H1 (cell line): ENCODE measurements at regions not wholly inside any gene's neighbourhood (a gene's known extent, or its start where the extent isn't known, plus 50 kb on each side); places are given as distances from the start of the nearest gene placed in this dataset.

Experiments
- CTCF ChIA-PET: fragments of 300-600 bp; sonication (Branson Sonifier 250); formaldehyde crosslinking; loops from one replicate; lab custom pipeline; 2021; ENCODE audit not compliant: partially characterized antibody; lab: Charles Lee
- POLR2A ChIA-PET: fragments of 300-600 bp; sonication (Branson Sonifier 250); formaldehyde crosslinking; loops from one replicate; lab custom pipeline; 2021; ENCODE audit warnings: inconsistent platforms; ENCODE audit not compliant: partially characterized antibody; lab: Charles Lee
- DNase-seq, 2 experiments: peaks; one replicate each; pipeline versions ENCODE4 v3.0.0 to v3.0.0-alpha.2; 2010 to 2022; ENCODE audit warnings: low spot score in 2 of 2, low read depth in 1 of 2, mixed read lengths in 1 of 2
- FAIRE-seq: peaks from 2 replicates; lab custom pipeline; 2011; peaks lifted over from hg19 to GRCh38; lab: Jason Lieb, UNC
- H2AFZ ChIP-seq: 2 replicates; pipeline ENCODE4 v1.8.1; 2012; ENCODE audit warnings: low read length, inconsistent platforms
- H2AK5ac ChIP-seq: 2 replicates; pipeline ENCODE4 v1.6.1; 2013; ENCODE audit warnings: low read depth, low read length
- H2BK120ac ChIP-seq: replicated peaks from 2 replicates; pipeline ENCODE3; 2013; ENCODE audit warnings: low read depth, low read length, inconsistent platforms
- H2BK12ac ChIP-seq: 2 replicates; pipeline ENCODE4 v1.6.1; 2013; ENCODE audit warnings: low read depth, low read length
- H2BK15ac ChIP-seq: 2 replicates; pipeline ENCODE4 v1.6.1; 2013; ENCODE audit warnings: low read length
- H2BK20ac ChIP-seq: 2 replicates; pipeline ENCODE4 v1.6.1; 2013; ENCODE audit warnings: low read length
- H2BK5ac ChIP-seq: 2 replicates; pipeline ENCODE4 v1.6.1; 2013; ENCODE audit warnings: low read depth, low read length
- H3K14ac ChIP-seq: 2 replicates; pipeline ENCODE4 v1.6.1; 2013; ENCODE audit warnings: inconsistent platforms; ENCODE audit not compliant: insufficient read length
- H3K18ac ChIP-seq: 2 replicates; pipeline ENCODE4 v1.6.1; 2013; ENCODE audit warnings: low read length; ENCODE audit errors: extremely low read depth
- H3K23ac ChIP-seq: 2 replicates; pipeline ENCODE4 v1.6.1; 2013; ENCODE audit warnings: inconsistent platforms; ENCODE audit not compliant: insufficient read length
- H3K23me2 ChIP-seq: 2 replicates; pipeline ENCODE4 v1.6.1; 2013; ENCODE audit warnings: low read depth, low read length
- H3K27ac ChIP-seq: 2 replicates; pipeline ENCODE4 v1.6.1; 2011; ENCODE audit warnings: low read depth, low read length, inconsistent platforms
- H3K27me3 ChIP-seq, 4 experiments: replicated peaks in 1 of 4; 1 replicate in 1 of 4; 2 replicates in 3 of 4; pipeline versions ENCODE4 v1.6.1 to v1.8.1; 2011 to 2013; ENCODE audit warnings: low read length in 3 of 4, mild to moderate bottlenecking in 3 of 4, inconsistent platforms in 2 of 4, mixed read lengths in 2 of 4, moderate library complexity in 1 of 4; ENCODE audit not compliant: control insufficient read depth in 3 of 4, insufficient read depth in 3 of 4; ENCODE audit errors: extremely low read depth in 1 of 4
- H3K36me3 ChIP-seq, 4 experiments: 2 replicates each; pipeline versions ENCODE4 v1.6.1 to v1.8.1; 2011 to 2013; ENCODE audit warnings: mild to moderate bottlenecking in 4 of 4, low read length in 3 of 4, moderate library complexity in 2 of 4, control low read depth in 1 of 4, inconsistent platforms in 1 of 4; ENCODE audit not compliant: insufficient read depth in 4 of 4, control insufficient read depth in 2 of 4
- H3K4ac ChIP-seq: replicated peaks from 2 replicates; pipeline ENCODE3; 2013; ENCODE audit warnings: low read length, low read depth, mixed read lengths, inconsistent platforms; ENCODE audit not compliant: insufficient read length
- H3K4me1 ChIP-seq, 4 experiments: replicated peaks in 1 of 4; 1 replicate in 1 of 4; 2 replicates in 3 of 4; pipeline versions ENCODE4 v1.6.1 to v1.8.1; 2011 to 2013; ENCODE audit warnings: low read length in 3 of 4, inconsistent platforms in 2 of 4, mixed read lengths in 1 of 4; ENCODE audit not compliant: insufficient read depth in 4 of 4, control insufficient read depth in 3 of 4
- H3K4me2 ChIP-seq, 2 experiments: 2 replicates each; pipeline versions ENCODE4 v1.6.1 to v1.8.1; 2011 to 2013; ENCODE audit warnings: low read depth in 2 of 2, low read length in 2 of 2, control low read depth in 1 of 2, inconsistent platforms in 1 of 2, mild to moderate bottlenecking in 1 of 2; ENCODE audit not compliant: insufficient read depth in 1 of 2
- H3K4me3 ChIP-seq, 4 experiments: fragments of 200-600, 300-600 bp in 1 of 4; sonication (generic), shearing (Covaris generic), sonication (Bioruptor Twin) in 1 of 4; 2 replicates each; pipeline versions ENCODE4 v1.5.1 to v1.8.1; 2011 to 2016; ENCODE audit warnings: low read length in 4 of 4, low read depth in 3 of 4, control low read depth in 2 of 4, inconsistent platforms in 2 of 4, mild to moderate bottlenecking in 2 of 4, mixed read lengths in 1 of 4, moderate library complexity in 1 of 4; ENCODE audit not compliant: insufficient read depth in 2 of 4; ENCODE audit errors: extremely low read depth in 1 of 4
- H3K56ac ChIP-seq: replicated peaks from 2 replicates; pipeline ENCODE3; 2013; ENCODE audit warnings: low read depth, mild to moderate bottlenecking, mixed read lengths, low read length, inconsistent platforms; ENCODE audit not compliant: insufficient read length
- H3K79me1 ChIP-seq: 2 replicates; pipeline ENCODE4 v1.6.1; 2013; ENCODE audit warnings: low read depth, low read length, control low read depth
- H3K79me2 ChIP-seq, 2 experiments: 2 replicates each; pipeline versions ENCODE4 v1.6.1 to v1.8.1; 2012 to 2013; ENCODE audit warnings: low read length in 2 of 2, mild to moderate bottlenecking in 2 of 2, inconsistent platforms in 1 of 2; ENCODE audit not compliant: insufficient read depth in 2 of 2, control insufficient read depth in 1 of 2
- H3K9ac ChIP-seq, 4 experiments: replicated peaks in 1 of 4; 1 replicate in 1 of 4; 2 replicates in 3 of 4; pipeline versions ENCODE4 v1.6.1 to v1.8.1; 2011 to 2013; ENCODE audit warnings: low read depth in 3 of 4, low read length in 3 of 4, control low read depth in 2 of 4, mild to moderate bottlenecking in 2 of 4, moderate library complexity in 2 of 4, inconsistent platforms in 1 of 4; ENCODE audit errors: extremely low read depth in 1 of 4
- H3K9me3 ChIP-seq, 2 experiments: 2 replicates each; pipeline versions ENCODE4 v1.6.1 to v1.8.1; 2012 to 2013; ENCODE audit warnings: mild to moderate bottlenecking in 2 of 2, moderate library complexity in 2 of 2, control low read depth in 1 of 2, inconsistent platforms in 1 of 2, low read depth in 1 of 2, low read length in 1 of 2, mixed read lengths in 1 of 2; ENCODE audit not compliant: insufficient read depth in 2 of 2
- H4K20me1 ChIP-seq, 2 experiments: replicated peaks in 1 of 2; 2 replicates each; pipeline versions ENCODE3 to v1.8.1; 2011 to 2013; ENCODE audit warnings: inconsistent platforms in 2 of 2, low read length in 2 of 2, mild to moderate bottlenecking in 1 of 2; ENCODE audit not compliant: insufficient read depth in 2 of 2, control insufficient read depth in 1 of 2
- H4K5ac ChIP-seq: 2 replicates; pipeline ENCODE4 v1.6.1; 2013; ENCODE audit warnings: low read length, low read depth, mixed read lengths, inconsistent platforms; ENCODE audit not compliant: insufficient read length
- H4K8ac ChIP-seq: 2 replicates; pipeline ENCODE4 v1.8.0; 2013; ENCODE audit warnings: mild to moderate bottlenecking, moderate library complexity, low read length, inconsistent platforms; ENCODE audit not compliant: insufficient read depth; ENCODE audit errors: extremely low read depth
- H4K91ac ChIP-seq: replicated peaks from 2 replicates; pipeline ENCODE3; 2013; ENCODE audit warnings: low read length, mixed read lengths, inconsistent platforms; ENCODE audit not compliant: insufficient read length
- WGBS, 2 experiments: shearing (Covaris generic) in 1 of 2; methylation state at CpG; one replicate each; pipeline versions ENCODE4 v1.1.6 to v1.1.7; 2013 to 2015; ENCODE audit warnings: low lambda C conversion rate in 2 of 2, mixed read lengths in 2 of 2, inconsistent platforms in 1 of 2, low coverage in 1 of 2, missing lambda C conversion rate in 1 of 2; ENCODE audit not compliant: insufficient replicate concordance in 2 of 2, insufficient coverage in 1 of 2, insufficient read length in 1 of 2; ENCODE audit errors: extremely low coverage in 1 of 2, missing lambda C conversion rate in 1 of 2; 5-methylcytosine and 5-hydroxymethylcytosine counted together

- Histone ChIP-seq H2BK20ac (no peak overlapping the region), H2BK12ac (no peak overlapping the region), H4K5ac (no peak overlapping the region), H3K4ac (no peak overlapping the region), H4K20me1 (no peaks in the 10 kb centered on the region), H3K79me2 (no peaks in the 10 kb centered on the region), H3K4me2 (no peak overlapping the region), H2AFZ (no peak overlapping the region), H3K9ac (no peak overlapping the region), H3K9me3 (no peaks in the 10 kb centered on the region), H4K8ac (no peak overlapping the region), H4K91ac (no peak overlapping the region), H3K27me3 (no peaks in the 10 kb centered on the region), H3K56ac (no peak overlapping the region), H2BK5ac (no peak overlapping the region), H2BK120ac (no peak overlapping the region), H3K23ac (no peak overlapping the region), H2BK15ac (no peak overlapping the region), H3K4me1 (peaks cover 0 to 4% (median 0%) of the 10 kb centered on the region in 4 experiments; a peak in 1 of 7 replicates), H3K4me3 (no peak overlapping the region), H3K23me2 (no peaks in the 10 kb centered on the region), H3K18ac (no peak overlapping the region), H3K14ac (no peak overlapping the region), H3K27ac (no peak overlapping the region), H2AK5ac (no peak overlapping the region), H3K36me3 (no peaks in the 10 kb centered on the region), H3K79me1 (no peaks in the 10 kb centered on the region)
- no peak for FAIRE-seq
- POLR2A ChIA-PET, result no interaction called here
- CTCF ChIA-PET, result interaction anchor here (0.6 kb wide), 1 partner anchor 496 kb away, joined by 3 read pairs; no protein-coding TSS in a partner anchor
- WGBS, 2 experiments, result 89% methylated on average over 6 of the region's 6 CpGs; no CpG with 5 or more reads in 1 of the 2 experiments
- no peak for DNase-seq
Measured at GRCh38 chr2:149743842-149744448, 156.4 kb upstream of the MMADHC start.
